Activated B cell treated with CpG ODN at 0.5 μM for 24 hours (primary cell): ENCODE measurements at regions not wholly inside any gene's neighbourhood (a gene's known extent, or its start where the extent isn't known, plus 50 kb on each side); places are given as distances from the start of the nearest gene placed in this dataset.

Experiments used
- ATAC-seq: fragments of 200-7000 bp; cut with Tn5 transposase; one replicate; pipeline ENCODE4 v1.10.0; 2021; ENCODE audit warnings: low read depth, mild to moderate bottlenecking, moderate library complexity
- CTCF ChIA-PET: fragments of 350-600 bp; sonication (Branson Sonifier 250); formaldehyde crosslinking; loops from one replicate; lab custom pipeline; 2021; ENCODE audit warnings: antibody characterized with exemption; lab: Charles Lee
- POLR2A ChIA-PET: fragments of 350-600 bp; sonication (Branson Sonifier 250); formaldehyde crosslinking; loops from one replicate; lab custom pipeline; 2021; ENCODE audit warnings: antibody characterized with exemption; lab: Charles Lee
- DNase-seq: peaks from one replicate; pipeline ENCODE4 v3.0.0; 2022
- H3K27ac Mint-ChIP-seq: one replicate; pipeline ENCODE4 v1.8.0; 2020; ENCODE audit warnings: mixed read lengths
- H3K27me3 Mint-ChIP-seq: one replicate; pipeline ENCODE4 v1.8.0; 2021; ENCODE audit warnings: mixed read lengths
- H3K36me3 Mint-ChIP-seq: one replicate; pipeline ENCODE4 v1.8.0; 2021; ENCODE audit warnings: low read depth, mixed read lengths
- H3K4me1 Mint-ChIP-seq: one replicate; pipeline ENCODE4 v1.8.0; 2021; ENCODE audit warnings: mixed read lengths
- H3K4me3 Mint-ChIP-seq: one replicate; pipeline ENCODE4 v1.8.0; 2020; ENCODE audit warnings: mild to moderate bottlenecking, mixed read lengths
- H3K9me3 Mint-ChIP-seq: one replicate; pipeline ENCODE4 v1.8.0; 2020; ENCODE audit warnings: mixed read lengths
- CTCF ChIP-seq: fragments of 200-600 bp; IDR thresholded peaks from one replicate; pipeline ENCODE4 v1.8.0; 2022; ENCODE audit warnings: antibody characterized with exemption, mild to moderate bottlenecking
- intact Hi-C: fragments of 100-400 bp; cut with micrococcal nuclease; formaldehyde crosslinking; loops from one replicate; pipeline ENCODE4 v1.15.1; 2024

- Mint-ChIP-seq H3K27ac (no peak overlapping the region), H3K36me3 (no peaks in the 10 kb centered on the region), H3K27me3 (peaks cover 37% of the 10 kb centered on the region), H3K4me3 (no peak overlapping the region), H3K4me1 (no peaks in the 10 kb centered on the region), H3K9me3 (no peaks in the 10 kb centered on the region)
- no peak for ATAC-seq
- POLR2A ChIA-PET: no interaction called here
- CTCF ChIA-PET: no interaction called here
- intact Hi-C loops: no loop called here
- DNase-seq: no peak
- TF ChIP-seq CTCF: no peak
Measured at GRCh38 chr22:27575348-27575747, 226.2 kb downstream of the MN1 start.

- Mint-ChIP-seq H3K4me1 (no peaks in the 10 kb centered on the region), H3K27ac (no peak overlapping the region), H3K9me3 (no peaks in the 10 kb centered on the region), H3K27me3 (peaks cover 37% of the 10 kb centered on the region), H3K4me3 (no peak overlapping the region), H3K36me3 (no peaks in the 10 kb centered on the region)
- intact Hi-C loops: no loop called here
- DNase-seq: no peak
- CTCF ChIA-PET: no interaction called here
- no peak for ATAC-seq
- POLR2A ChIA-PET: no interaction called here
- no peak for TF ChIP-seq CTCF
Measured at GRCh38 chr22:27576413-27576812, 225.1 kb downstream of the MN1 start.

GRCh38 chr22:27576815-27577573, 224.6 kb downstream of the MN1 start:
- no peak for TF ChIP-seq CTCF
- Mint-ChIP-seq H3K27ac (no peak overlapping the region), H3K4me1 (no peaks in the 10 kb centered on the region), H3K9me3 (no peaks in the 10 kb centered on the region), H3K4me3 (no peak overlapping the region), H3K27me3 (peaks cover 35% of the 10 kb centered on the region), H3K36me3 (no peaks in the 10 kb centered on the region)
- ChIA-PET CTCF (no interaction called here), POLR2A (no interaction called here)
- ATAC-seq (no peak), DNase-seq (no peak)
- intact Hi-C loops: no loop called here

GRCh38 chr22:27577574-27577969, 224.0 kb downstream of the MN1 start:
- no peaks in the 10 kb centered on the region for H3K4me1 Mint-ChIP-seq
- H3K4me3 Mint-ChIP-seq: no peak overlapping the region
- peaks cover 29% of the 10 kb centered on the region for H3K27me3 Mint-ChIP-seq
- H3K36me3 Mint-ChIP-seq: no peaks in the 10 kb centered on the region
- POLR2A ChIA-PET: no interaction called here
- no peak overlapping the region for H3K27ac Mint-ChIP-seq
- intact Hi-C loops: no loop called here
- no peak for TF ChIP-seq CTCF
- CTCF ChIA-PET: no interaction called here
- H3K9me3 Mint-ChIP-seq: no peaks in the 10 kb centered on the region
- ATAC-seq (no peak), DNase-seq (no peak)

- POLR2A ChIA-PET: no interaction called here
- H3K27ac Mint-ChIP-seq: no peak overlapping the region
- no peaks in the 10 kb centered on the region for H3K36me3 Mint-ChIP-seq
- DNase-seq: no peak
- intact Hi-C loops: no loop called here
- ATAC-seq: no peak
- H3K9me3 Mint-ChIP-seq: no peaks in the 10 kb centered on the region
- TF ChIP-seq CTCF: no peak
- no peak overlapping the region for H3K4me3 Mint-ChIP-seq
- H3K4me1 Mint-ChIP-seq: no peaks in the 10 kb centered on the region
- H3K27me3 Mint-ChIP-seq: peaks cover 21% of the 10 kb centered on the region
- CTCF ChIA-PET: no interaction called here
Measured at GRCh38 chr22:27578937-27579617, 222.5 kb downstream of the MN1 start.
